GM19463 (cell line): ENCODE measurements at regions not wholly inside any gene's neighbourhood (a gene's known extent, or its start where the extent isn't known, plus 50 kb on each side); places are given as distances from the start of the nearest gene placed in this dataset.

Source experiments
- ATAC-seq: cut with Tn5 transposase; IDR thresholded peaks from one replicate; pipeline ENCODE4 v1.9.1; 2021; ENCODE audit warnings: mild to moderate bottlenecking, moderate library complexity; ENCODE audit not compliant: unreplicated experiment

DNA sequence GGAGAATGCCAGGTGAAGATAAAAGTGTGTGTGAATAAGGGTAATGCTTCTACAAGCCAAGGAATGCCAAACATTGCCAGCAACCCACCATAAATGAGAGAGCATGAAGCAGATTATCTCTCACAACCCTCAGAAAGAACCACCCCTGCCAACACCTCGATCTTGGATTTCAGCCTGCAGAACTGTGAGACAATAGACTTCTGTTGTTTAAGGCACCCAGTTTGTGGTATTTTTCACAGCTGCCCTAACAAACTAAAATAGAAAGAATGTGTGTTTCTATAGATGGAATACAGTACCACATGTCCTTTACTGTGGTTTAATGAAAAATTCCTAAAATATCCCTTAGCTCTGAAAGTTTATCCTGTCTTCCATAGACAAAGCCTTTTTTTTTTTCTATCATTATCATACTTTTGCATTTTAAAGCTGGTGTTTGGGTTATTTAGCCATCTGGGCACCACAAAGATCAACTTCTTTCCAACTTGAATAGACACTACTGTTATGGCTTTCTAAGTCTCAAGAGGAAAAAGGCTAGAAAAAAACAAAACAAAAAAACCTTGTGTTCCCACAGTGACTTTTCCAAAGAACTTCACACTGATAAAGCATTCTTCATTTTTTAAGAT lies 505.6 kb downstream of the KCTD12 start:
- ATAC-seq = no peak

DNA sequence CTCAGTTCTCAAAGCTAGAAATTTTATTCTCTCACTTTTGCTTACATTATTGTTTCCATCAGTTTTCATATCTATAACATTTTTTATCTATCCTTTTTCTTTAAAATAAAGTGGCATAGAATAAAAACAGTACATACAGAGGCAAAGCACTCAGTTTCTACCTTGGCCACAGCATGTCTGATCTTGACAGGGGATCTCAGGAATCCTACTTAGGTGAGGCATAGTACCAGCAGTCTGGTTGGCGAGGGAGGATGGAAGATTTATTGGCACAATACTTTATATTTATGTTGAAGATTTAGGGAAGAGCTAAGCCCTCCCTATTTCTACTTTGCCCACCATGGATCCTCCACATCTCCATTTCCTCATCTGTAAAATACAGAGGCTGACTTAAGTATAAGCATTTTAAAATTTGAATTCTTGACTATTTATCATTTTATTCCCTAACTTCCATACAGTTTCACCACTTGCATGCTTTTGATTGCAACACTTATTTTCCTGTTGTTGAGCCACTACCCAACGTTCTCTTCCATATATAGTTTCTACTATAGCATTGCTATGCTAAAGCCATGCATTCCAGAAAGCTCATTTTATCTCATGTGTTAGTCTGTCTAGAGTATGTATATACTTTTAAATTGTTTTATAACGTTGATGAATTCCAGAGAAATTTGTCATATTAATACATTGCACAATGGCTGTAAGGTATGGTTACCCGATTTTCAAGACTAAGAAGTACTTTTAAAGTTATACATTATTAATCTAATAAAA lies 506.7 kb downstream of the KCTD12 start:
- ATAC-seq = no peak

DNA sequence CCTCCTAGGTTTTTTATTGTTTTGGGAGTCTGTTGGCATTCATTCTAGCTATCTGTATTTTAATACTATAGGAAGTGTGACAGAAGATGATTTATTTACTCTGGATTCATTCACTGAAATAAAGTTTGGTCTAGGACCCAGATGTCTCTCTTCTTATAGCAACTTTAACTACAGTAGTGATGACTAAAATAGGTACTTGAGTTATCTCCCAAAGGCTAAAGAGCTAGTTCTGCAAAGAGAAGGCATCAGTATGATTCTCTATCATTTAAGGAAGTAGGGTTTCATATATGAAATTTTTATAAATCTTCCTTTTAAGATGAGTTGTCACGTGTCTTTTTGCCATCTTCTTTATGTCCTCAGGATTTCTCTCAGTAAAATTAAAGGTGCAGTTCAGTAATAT lies 507.4 kb downstream of the KCTD12 start:
- no peak for ATAC-seq

DNA sequence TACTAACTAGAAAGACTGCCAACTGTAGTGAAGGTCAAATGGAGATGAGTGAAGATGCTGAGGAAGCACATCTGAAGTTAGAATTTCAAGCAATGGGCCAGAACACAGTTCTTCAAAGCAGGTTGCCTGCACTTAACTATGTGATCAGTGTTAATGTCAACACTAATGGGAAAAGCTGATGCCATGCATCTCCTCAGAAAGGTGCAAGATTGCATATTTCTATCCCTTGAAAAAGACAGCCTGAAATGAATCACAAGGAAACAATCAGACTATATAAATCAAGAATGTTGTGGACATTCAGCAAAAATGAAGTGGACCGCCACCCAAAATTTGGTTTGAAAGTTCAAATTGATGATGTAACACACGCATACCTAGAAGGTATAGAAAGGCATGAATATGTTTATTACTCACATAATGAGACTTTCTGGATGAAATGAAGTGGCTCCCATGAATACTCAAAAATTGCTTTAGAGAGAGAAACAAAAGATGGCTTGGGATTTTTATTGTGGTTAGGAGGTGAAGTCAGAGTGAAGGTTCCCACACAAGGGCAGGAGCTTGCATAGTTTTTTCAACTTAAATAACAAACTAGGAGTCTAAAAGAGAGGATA lies 522.4 kb downstream of the KCTD12 start:
- ATAC-seq = no peak

DNA sequence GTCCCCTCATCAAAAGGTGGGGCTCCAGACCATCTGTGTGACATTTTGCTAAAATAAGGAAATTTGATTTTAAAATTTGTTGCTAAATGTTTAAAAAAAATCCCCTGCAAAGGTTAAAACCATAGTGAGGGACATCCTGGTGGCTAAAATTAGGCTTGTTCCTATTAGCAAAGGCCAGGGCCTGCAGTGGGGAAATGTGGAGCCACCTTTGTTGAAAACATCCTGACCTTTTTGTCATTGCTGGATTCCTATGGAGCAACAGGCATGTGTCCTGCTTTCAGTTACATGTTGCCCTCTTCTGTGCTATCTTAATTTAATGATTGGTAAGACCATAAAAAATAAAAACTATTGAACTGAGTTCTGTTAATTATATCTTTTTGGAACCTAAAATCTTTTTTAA lies 524.3 kb downstream of the KCTD12 start:
- ATAC-seq = no peak

DNA sequence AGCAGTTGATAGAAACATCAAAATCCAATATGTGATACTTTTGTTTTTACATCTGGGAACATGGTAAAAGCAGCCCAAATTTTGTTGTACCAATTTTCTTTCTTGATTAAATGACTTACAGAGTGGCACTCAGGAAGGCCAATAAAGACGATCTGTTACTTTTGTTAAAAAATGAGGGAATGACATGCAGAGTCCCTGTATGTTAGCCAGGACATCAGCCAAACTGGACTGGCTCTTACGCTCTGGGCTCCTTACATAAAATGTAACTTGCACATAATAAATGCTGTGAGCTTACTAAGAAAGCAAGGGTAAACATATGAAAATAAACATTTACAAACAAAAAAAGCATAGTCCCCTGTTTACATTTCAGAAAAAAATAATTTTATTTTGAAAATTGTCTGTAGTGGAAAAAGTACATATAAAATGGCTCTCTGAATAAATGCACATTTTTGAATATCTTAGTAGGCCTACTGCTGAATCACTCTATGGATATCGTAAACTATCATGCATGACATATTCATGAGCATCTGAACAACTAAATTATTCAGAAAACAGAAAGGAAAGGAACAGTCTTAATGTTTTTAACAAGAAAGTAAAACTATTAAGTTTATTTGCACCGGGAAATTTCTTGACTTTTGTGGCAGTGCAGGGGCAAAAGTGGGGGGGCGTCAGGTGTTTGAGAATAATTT lies 534.5 kb downstream of the KCTD12 start:
- no peak for ATAC-seq

DNA sequence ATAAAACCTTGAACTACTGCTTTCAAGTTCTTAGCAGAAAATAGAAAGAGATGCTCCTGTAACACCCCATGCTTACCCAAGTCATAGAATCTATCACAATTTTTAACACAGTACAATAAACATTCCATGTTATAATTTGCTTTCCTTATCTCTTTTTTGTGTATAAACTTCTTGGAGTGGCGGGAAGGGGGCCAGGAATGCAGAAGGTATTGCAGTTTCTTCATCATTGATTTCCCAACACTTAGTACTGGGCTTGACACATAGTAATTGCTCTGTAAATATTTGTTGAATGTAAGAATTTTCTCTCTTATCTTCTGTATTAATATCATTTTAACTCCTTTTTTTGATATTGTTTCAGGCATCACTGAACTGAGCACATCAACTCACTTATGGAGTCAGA lies 535.8 kb downstream of the KCTD12 start:
- ATAC-seq = no peak

DNA sequence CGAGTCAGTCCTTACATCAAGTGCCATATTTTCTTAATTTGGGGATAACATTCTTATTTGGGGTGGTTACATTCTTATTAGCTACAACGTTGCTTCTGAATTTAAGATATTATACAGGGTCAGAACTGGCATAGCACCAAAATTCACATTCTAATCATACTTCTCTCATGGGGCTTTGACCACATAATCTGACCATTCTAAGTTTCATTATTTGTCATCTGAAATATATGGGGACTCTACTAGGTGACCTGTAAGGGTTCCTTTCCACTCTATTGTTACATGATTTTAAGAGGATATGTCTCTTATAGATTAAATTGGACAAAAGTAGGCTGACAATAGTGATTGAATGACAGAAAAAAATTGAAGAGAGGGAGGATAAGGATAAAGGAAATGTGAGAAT lies 536.5 kb downstream of the KCTD12 start:
- ATAC-seq = no peak

DNA sequence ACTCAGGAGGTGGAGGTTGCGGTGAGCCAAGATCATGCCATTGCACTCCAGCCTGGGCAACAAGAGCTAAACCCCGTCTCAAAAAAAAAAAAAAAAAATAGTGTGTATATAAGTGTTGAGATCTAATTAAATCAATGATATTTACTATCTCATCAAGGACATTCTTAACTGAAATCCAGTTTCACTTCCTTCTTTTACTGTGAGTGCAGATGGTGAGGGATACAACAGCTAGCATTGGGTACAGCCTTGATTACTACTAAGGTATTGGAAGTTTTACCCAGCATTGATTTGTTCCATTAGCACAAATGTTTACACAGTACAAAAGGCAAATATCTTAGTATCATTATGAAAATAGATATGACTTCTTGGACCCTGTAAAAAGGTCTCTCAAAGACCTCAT lies 546.6 kb downstream of the KCTD12 start:
- no peak for ATAC-seq

DNA sequence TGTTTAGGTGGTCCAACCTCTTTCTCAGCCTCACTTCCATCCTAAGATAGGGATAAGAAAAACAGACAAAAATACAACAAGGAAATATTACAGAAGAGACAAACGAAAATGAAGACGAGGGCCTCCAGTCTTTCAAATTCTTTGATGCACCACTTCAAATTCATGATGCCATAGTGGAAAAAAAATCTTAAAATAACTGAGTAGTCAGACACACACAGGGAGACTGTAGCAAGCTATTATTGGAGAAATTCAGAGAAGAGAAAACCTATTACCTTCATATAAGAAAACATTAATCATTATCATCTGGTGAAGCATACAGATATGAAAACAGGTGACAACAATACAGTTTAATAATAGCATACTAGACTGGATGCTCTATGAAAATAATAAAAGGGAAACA lies 548.2 kb downstream of the KCTD12 start:
- ATAC-seq = no peak

DNA sequence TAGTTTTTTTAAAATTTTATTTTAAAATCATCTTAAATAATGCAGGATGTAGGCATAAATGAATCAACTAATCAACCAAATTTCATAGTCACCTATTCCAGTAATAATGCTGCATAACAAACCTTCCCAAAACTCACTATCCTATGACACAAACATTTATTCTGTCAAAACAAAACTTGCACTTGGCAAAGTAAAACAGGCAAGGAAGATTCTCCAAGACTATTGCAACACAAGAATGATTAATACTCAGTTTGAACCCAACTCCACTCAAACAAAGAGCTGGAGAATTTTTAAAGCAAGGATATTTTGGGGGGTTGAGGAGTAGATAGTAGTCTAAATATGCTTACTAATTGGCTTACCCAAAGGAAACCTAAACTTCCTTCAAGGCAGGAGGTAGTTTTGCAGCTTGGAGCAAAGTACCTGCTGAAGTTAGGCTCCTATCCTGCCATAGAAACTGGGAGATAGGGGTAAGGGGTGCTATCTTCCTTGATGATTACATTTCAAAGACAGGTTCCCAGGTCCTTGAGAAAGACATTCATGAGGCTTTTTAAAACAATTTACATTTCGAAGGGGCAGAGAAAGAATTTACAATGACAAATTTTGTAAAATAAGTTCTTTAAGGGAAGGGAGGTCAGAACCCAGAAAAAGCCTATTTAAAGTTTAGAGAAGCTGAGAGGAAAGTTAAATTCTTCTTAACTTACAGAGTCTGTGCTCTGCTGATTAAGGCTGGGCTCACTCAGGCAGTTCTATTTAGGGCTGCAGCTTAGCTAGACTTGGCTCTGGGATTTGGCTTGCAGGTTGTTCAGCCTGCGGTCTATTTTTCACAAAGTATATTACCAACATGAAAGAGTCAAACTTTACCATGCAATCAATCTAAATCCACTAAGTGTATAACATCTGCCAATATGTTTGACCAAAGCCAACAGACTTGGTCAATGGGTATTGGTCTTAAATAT lies 549.0 kb downstream of the KCTD12 start:
- no peak for ATAC-seq

DNA sequence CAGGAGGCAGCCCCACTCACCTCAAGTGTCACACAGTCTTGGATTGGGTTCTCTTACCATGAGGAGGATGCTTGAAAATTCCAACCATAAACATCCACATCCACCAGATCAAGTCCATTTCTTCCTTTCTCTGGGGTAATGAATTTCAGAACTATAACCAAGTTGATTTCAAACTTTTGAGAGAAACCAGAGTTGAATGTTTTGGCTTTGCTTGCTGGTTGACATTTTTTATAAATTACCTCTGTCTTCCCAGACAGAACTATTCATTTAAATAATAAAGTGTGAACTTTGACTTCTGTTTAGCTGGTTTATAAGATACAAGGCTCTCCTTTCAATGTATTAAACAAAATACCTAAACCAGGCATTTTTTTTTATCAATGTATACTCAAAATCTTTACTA lies 550.7 kb downstream of the KCTD12 start:
- ATAC-seq = no peak

DNA sequence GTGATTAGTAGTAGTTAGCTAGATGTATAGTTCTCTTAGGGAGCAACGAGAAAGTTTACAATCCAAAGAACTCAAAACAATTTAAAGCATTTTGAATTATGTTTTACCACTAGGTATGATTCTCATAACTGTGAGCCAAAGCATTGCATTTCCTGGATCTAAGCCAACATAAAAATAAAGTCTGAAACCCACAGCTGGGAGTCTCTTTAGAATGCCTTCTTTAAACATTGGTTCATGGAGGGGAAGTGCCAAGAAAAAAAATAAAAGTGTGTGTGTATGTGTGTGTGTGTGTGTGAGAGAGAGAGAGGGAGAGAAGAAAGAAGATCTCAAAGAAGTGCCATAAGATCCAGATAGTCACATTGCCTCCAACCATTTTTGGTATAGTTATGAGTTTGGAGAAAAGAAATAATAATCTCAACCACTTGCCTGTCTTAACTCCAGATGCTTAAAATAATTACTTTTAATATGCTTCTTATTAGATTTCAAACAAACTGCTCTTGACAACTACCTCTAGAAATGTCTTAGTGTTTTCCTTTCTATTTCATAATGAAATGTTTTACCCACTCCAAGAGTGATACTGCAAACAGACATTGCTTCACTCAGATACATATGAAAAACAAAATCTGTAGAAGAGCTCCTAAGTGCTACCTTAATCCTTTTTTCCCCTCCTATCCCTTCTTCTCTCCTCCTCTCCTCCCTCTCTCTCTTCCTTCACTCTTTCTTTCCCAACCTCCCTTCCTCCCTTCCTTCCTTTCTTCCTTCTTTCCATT lies 554.1 kb downstream of the KCTD12 start:
- ATAC-seq = no peak

DNA sequence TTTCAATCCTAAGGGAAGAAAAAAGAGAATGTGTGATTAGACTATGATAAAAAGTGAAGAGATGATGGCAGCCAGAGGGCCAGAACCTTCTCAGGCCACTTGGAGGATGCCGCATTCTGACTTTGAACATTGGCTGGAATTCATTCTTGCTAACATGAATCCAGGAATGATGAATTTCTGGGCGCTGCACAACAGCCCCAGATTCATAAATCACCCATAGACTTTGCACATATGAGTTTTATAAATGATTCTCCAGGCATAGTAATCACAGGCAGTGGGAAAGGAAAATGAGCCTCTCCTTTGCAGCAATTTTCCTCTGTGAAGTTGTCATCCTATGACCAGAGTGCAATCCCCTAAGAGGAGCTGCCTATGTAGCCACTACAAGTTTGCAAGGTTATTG lies 555.4 kb downstream of the KCTD12 start:
- no peak for ATAC-seq

DNA sequence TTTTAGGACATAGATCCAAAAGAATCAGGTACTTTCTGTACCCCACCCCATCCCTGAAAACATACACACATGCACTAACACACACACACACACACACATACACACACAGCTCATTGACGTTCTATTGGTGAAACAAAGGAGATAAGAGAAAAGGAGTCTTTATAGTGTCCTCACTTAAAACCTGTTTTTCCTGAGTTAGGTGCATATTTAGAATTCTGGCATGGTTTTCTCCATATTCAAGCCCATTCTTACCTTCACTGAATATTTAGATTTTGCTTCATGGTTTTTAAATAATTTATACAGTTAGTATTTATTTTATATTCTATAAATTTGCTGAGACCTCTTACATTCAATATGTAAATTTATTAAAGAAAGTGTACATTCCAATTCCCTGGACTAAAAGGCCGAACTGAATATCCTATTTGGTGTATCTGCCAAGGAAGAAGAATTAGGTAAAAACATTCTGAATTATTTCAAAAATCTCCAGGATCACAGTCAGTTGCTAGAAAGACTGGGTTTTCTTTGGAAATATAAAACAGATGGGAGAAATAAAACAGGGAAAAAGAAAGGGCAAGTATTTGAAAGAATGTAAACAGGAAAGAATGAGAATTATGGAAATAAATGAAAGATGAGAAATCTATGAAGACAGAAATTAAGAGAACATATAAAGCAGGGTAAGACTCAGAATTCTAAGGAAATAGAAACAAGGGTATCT lies 556.2 kb downstream of the KCTD12 start:
- ATAC-seq = no peak

DNA sequence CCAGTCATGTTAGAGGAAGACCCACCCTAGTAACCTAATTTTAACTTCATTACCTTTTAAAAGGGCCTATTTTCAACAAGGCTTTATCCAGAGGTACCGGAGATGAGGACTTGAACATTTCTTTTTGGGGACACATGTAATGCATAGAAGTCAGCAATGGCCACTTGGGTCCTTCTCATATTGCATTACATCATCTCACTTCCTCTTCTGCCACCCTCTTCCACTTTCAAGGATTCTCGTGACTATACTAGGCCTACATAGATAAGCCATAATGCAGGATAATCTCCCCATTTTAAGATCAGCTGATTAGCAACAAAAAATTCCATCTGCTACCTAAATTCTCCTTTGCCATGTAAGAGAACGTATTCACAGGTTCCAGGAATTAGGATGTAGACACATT lies 557.2 kb downstream of the KCTD12 start:
- ATAC-seq = no peak

DNA sequence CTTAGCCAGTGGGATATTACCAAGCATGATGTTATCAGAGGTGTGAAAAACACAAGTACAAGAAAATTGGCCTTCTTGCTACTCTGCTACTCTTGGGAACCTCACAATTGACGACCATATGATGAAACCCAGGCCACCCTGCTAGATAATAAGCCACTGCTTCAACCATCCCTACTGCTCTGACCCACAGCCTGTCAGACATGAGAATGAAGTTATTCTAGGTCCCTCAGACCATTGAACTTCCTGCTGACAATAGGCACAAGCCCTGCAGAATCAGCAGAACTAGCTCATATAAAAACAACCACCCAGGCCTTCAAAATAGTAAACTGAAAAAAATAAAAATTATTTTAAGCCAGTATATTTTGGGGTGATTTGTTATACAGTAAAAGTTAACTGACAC lies 559.9 kb downstream of the KCTD12 start:
- no peak for ATAC-seq

DNA sequence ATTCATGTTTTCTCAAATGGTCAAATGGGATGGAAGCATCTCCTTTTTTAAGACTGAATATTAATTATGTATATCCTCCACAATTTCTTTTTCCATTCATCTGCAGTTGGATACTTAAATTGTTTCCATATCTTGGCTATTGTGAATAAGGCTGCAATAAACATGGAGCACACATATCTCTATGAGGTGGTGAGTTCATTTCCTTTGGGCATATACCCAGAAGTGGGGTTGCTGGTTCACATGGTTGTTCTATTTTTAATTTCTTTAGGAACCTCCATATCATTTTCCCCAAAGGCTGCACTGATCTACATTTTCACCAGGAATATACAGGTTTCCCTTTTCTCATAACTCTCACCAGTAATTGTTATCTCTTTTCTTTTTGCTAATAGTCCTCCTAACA lies 566.3 kb downstream of the KCTD12 start:
- no peak for ATAC-seq

DNA sequence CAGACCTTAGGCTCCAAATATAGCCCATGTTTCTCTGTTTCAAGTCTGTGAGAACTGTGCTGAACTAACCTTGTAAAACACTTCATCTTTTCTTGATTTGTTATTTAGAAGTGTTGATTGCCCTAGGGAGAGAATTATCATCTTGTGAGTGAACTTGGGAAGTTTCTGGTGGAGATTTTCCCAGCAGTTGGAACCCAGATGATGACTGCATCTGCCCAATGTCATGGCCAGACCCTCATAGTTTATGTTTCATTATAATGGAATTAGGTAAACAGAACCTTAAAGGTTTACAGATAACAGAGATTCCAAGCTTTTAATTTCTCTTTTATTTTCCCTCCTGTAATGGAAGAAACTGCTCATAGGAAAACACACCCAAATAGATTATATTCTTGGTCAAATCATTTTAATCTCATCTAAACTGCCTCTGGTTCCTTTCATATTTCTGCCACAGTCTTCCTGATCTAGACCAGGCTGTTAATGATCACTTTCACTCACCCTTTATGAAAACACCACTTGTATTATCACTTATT lies 569.1 kb downstream of the KCTD12 start:
- ATAC-seq = no peak
